ENCODE measurements at regions not wholly inside any gene's neighbourhood (a gene's known extent, or its start where the extent isn't known, plus 50 kb on each side); places are given as distances from the start of the nearest gene placed in this dataset.

DNA sequence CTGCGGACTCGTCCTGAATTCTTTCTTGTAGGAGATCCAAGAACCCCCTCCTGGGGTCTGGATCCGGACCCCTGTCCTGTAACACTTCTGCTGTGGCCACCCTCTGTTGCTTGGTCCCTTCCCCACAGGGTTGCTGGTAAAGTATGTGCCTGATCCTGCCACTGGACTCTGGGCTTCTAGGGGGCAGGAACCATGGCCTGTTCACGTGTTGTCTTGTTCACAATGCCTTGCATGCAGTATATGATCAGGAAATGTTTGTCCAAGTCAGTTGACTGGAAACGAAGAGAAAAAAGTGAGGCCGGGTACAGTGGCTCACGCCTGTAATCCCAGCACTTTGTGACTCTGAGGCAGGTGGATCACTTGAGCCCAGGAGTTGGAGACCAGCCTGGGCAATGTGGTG, 139.3 kb upstream of the ALDH1B1 start:
- H3K4me2 ChIP-seq (replicated peaks; ENCODE audit: extremely low read depth, low read length, poor library complexity, severe bottlenecking): no peak overlapping the region
- Mint-ChIP-seq H3K27me3 (ENCODE audit: low read depth in 3 of 3) (peaks cover 2 to 6% (median 3%) of the 10 kb centered on the region in 3 donors), H3K27ac (peak overlapping the region in 1 of 7 donors; percentile 78), H3K4me3 (no peak overlapping the region), H3K36me3 (no peaks in the 10 kb centered on the region), H3K9me3 (peaks cover 0 to 4% (median 0%) of the 10 kb centered on the region in 7 donors), H3K4me1 (no peaks in the 10 kb centered on the region)
- intact Hi-C loops (cut with micrococcal nuclease): no loop called here
- no peaks in the 10 kb centered on the region for H4K20me1 ChIP-seq (ENCODE audit: insufficient read depth, low read length)
- WGBS (ENCODE audit: insufficient coverage): 97% methylated on average over 5 of the region's 7 CpGs
- DNase-seq: no peak
- no peak overlapping the region for H3K4me3 ChIP-seq (replicated peaks in 1 of 3; ENCODE audit: low read depth in 2 of 3, low read length in 3 of 3)
- H2AFZ ChIP-seq (ENCODE audit: insufficient read depth, low read depth, low read length, poor library complexity, severe bottlenecking): no peak overlapping the region
- H3K27me3 ChIP-seq (ENCODE audit: control insufficient read depth in 2 of 2, insufficient read depth in 2 of 2, low read length in 2 of 2): no peaks in the 10 kb centered on the region
- no peaks in the 10 kb centered on the region for H3K36me3 ChIP-seq (replicated peaks in 1 of 2; ENCODE audit: control insufficient read depth in 1 of 2, insufficient read depth in 2 of 2, low read length in 2 of 2)
- no peak overlapping the region for H3K27ac ChIP-seq (ENCODE audit: low read depth in 1 of 2, low read length in 2 of 2)
- no peak overlapping the region for H3K9ac ChIP-seq (ENCODE audit: insufficient read depth, low read length, poor library complexity, severe bottlenecking)
- H3K9me3 ChIP-seq (replicated peaks in 1 of 2; ENCODE audit: control insufficient read depth in 1 of 2, insufficient read depth in 1 of 2, low read length in 2 of 2): no peaks in the 10 kb centered on the region
- H3K4me1 ChIP-seq (ENCODE audit: control insufficient read depth in 1 of 2, insufficient read depth in 2 of 2, low read length in 2 of 2): no peaks in the 10 kb centered on the region
- no peaks in the 10 kb centered on the region for H3K79me2 ChIP-seq (ENCODE audit: insufficient read depth, low read length)
- TF ChIP-seq, protein P1, sequence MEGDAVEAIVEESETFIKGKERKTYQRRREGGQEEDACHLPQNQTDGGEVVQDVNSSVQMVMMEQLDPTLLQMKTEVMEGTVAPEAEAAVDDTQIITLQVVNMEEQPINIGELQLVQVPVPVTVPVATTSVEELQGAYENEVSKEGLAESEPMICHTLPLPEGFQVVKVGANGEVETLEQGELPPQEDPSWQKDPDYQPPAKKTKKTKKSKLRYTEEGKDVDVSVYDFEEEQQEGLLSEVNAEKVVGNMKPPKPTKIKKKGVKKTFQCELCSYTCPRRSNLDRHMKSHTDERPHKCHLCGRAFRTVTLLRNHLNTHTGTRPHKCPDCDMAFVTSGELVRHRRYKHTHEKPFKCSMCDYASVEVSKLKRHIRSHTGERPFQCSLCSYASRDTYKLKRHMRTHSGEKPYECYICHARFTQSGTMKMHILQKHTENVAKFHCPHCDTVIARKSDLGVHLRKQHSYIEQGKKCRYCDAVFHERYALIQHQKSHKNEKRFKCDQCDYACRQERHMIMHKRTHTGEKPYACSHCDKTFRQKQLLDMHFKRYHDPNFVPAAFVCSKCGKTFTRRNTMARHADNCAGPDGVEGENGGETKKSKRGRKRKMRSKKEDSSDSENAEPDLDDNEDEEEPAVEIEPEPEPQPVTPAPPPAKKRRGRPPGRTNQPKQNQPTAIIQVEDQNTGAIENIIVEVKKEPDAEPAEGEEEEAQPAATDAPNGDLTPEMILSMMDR (IDR thresholded peaks at IDR 0.05): no peak

DNA sequence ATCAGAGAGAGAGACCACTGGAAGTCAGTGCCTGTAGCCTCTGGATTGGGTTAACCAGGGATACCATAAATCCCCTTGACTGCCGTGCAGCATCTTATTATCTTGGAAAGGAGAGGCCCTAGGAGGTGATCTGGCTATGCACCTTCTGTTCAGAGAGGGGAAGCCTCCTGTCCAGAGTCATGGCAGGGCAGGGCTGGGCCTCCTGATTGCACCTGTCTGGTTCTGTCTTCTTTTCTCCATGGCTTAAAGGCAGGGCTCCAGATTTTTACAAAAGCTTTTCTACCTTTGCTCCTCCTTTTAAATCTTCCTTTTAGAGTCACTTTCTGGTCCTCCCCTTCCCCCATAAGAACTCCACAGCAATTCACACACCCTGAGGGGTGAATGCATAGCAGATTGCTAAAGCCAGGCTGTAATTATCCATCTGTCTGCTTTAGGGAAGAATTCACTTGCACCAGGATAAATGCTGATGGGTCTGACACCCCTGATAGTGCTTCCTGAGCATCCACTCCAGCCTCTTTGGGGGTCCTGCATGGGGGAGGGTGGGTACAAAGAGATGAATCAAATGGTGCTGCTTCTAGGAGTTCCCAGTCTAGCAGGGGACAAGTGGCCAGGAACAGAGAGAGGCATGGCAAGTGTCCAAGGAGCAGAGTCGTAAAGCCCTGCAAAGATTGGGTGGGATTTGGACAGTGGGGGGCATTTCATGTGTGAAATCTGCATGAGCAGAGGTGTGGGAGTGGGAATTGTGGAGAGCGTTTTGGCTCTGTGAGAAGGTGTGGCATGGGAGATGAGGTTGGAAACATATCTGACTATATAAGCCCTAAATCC, 141.3 kb upstream of the ALDH1B1 start:
- Histone ChIP-seq H3K27me3 (ENCODE audit: control insufficient read depth in 2 of 2, insufficient read depth in 2 of 2, low read length in 2 of 2) (no peaks in the 10 kb centered on the region), H3K9ac (ENCODE audit: insufficient read depth, low read length, poor library complexity, severe bottlenecking) (no peak overlapping the region), H3K36me3 (replicated peaks in 1 of 2; ENCODE audit: control insufficient read depth in 1 of 2, insufficient read depth in 2 of 2, low read length in 2 of 2) (no peaks in the 10 kb centered on the region), H3K4me3 (replicated peaks in 1 of 3; ENCODE audit: low read depth in 2 of 3, low read length in 3 of 3) (no peak overlapping the region), H4K20me1 (ENCODE audit: insufficient read depth, low read length) (no peaks in the 10 kb centered on the region), H2AFZ (ENCODE audit: insufficient read depth, low read depth, low read length, poor library complexity, severe bottlenecking) (no peak overlapping the region), H3K4me2 (replicated peaks; ENCODE audit: extremely low read depth, low read length, poor library complexity, severe bottlenecking) (no peak overlapping the region), H3K27ac (ENCODE audit: low read depth in 1 of 2, low read length in 2 of 2) (no peak overlapping the region), H3K79me2 (ENCODE audit: insufficient read depth, low read length) (no peaks in the 10 kb centered on the region), H3K9me3 (replicated peaks in 1 of 2; ENCODE audit: control insufficient read depth in 1 of 2, insufficient read depth in 1 of 2, low read length in 2 of 2) (no peaks in the 10 kb centered on the region), H3K4me1 (ENCODE audit: control insufficient read depth in 1 of 2, insufficient read depth in 2 of 2, low read length in 2 of 2) (no peaks in the 10 kb centered on the region)
- TF ChIP-seq, protein P1 (IDR thresholded peaks at IDR 0.05): no peak
- no peak overlapping the region for H3K27ac Mint-ChIP-seq
- intact Hi-C loops (cut with micrococcal nuclease): no loop called here
- no peak overlapping the region for H3K4me3 Mint-ChIP-seq
- H3K4me1 Mint-ChIP-seq: no peaks in the 10 kb centered on the region
- peaks cover 0 to 6% (median 0%) of the 10 kb centered on the region in 7 donors for H3K9me3 Mint-ChIP-seq
- DNase-seq: no peak
- WGBS (ENCODE audit: insufficient coverage): 93% methylated on average over 2 of the region's 3 CpGs
- H3K36me3 Mint-ChIP-seq: no peaks in the 10 kb centered on the region
- peaks cover 2 to 6% (median 3%) of the 10 kb centered on the region in 3 donors for H3K27me3 Mint-ChIP-seq (ENCODE audit: low read depth in 3 of 3)

Data from CD14-positive monocyte (primary cell).